ENCODE measurements at regions not wholly inside any gene's neighbourhood (a gene's known extent, or its start where the extent isn't known, plus 50 kb on each side); places are given as distances from the start of the nearest gene placed in this dataset.

DNA sequence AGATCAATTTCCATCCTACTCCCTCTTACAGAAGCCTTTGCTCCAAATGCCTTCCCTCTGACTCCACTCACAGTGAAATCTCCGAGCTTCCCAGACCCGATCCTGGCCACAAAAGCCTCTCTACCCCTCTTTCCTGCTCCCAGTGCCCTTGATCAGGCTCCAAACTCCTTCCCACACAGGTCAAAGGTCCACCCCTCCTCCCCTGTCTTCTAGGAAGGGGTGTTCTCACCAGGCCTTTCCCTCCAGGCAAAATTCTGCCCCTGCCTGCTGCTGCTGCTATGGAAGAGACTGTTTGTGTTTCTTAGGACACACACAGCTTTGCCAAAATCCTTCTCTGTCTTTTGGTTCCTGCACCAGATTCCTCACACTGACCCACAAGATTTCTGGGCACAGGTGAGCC, 85.8 kb upstream of the ALDH1A1 start:
- TF ChIP-seq, protein P1, sequence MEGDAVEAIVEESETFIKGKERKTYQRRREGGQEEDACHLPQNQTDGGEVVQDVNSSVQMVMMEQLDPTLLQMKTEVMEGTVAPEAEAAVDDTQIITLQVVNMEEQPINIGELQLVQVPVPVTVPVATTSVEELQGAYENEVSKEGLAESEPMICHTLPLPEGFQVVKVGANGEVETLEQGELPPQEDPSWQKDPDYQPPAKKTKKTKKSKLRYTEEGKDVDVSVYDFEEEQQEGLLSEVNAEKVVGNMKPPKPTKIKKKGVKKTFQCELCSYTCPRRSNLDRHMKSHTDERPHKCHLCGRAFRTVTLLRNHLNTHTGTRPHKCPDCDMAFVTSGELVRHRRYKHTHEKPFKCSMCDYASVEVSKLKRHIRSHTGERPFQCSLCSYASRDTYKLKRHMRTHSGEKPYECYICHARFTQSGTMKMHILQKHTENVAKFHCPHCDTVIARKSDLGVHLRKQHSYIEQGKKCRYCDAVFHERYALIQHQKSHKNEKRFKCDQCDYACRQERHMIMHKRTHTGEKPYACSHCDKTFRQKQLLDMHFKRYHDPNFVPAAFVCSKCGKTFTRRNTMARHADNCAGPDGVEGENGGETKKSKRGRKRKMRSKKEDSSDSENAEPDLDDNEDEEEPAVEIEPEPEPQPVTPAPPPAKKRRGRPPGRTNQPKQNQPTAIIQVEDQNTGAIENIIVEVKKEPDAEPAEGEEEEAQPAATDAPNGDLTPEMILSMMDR (IDR thresholded peaks at IDR 0.05): no peak
- Histone ChIP-seq H3K27me3 (no peaks in the 10 kb centered on the region), H3K36me3 (no peaks in the 10 kb centered on the region), H3K27ac (peak overlapping the region; percentile 80 to 87), H3K9me3 (no peaks in the 10 kb centered on the region), H3K4me3 (no peak overlapping the region), H3K4me1 (peaks cover 4 to 6% of the 10 kb centered on the region in 2 donors)
- DNase-seq: peak; percentile 68 to 75
- intact Hi-C loops (cut with DNase I; ENCODE audit: low total_unique reads): no loop called here

DNA sequence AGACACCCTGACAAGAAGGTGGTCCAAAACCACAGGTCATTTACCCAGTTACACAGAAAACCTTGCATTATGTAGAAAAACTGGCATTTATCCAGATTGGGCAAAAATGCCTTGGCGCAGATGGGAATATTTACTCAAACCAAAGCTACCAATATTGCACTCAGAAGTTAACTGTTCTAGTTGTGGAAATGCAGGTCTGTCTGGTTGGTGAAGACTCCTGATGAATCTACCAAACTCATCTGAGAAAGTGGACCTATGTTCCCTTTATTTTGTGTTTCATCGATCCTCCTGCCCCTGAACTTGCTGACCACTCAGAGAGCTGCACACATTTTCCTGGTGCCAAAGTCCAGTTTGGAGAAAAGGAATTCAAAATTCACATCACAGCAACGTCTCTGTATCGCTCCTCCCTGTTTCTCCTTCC, 85.2 kb upstream of the ALDH1A1 start:
- Histone ChIP-seq H3K9me3 (no peaks in the 10 kb centered on the region), H3K27ac (peak overlapping the region; percentile 80 to 87), H3K36me3 (no peaks in the 10 kb centered on the region), H3K4me3 (no peak overlapping the region), H3K4me1 (peaks cover 4 to 6% of the 10 kb centered on the region in 2 donors), H3K27me3 (no peaks in the 10 kb centered on the region)
- no peak for DNase-seq
- intact Hi-C loops (cut with DNase I; ENCODE audit: low total_unique reads): no loop called here
- TF ChIP-seq, protein P1 (IDR thresholded peaks at IDR 0.05): no peak
- TF ChIP-seq POLR2A (IDR thresholded peaks at IDR 0.05): no peak

DNA sequence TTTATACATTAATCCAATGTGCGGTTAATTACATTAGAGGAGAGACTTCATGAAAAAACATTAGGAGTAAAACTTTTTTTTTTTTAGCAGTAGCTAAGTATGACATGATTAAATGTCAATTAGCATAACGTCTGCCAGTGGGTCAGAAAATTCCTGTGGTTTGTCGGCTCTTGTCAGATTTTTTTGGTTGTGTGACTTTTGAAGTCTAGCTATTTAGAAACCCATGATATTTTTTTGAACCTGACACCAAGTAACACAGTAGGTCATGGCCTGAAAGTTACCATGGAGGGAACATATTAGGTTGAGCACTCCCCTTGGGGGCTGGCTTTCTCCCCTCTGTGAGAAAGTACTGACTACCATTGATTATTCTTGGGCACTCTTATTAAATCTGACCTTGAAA, 84.8 kb upstream of the ALDH1A1 start:
- H3K36me3 ChIP-seq: no peaks in the 10 kb centered on the region
- peak overlapping the region; percentile 80 to 87 for H3K27ac ChIP-seq
- DNase-seq: no peak
- intact Hi-C loops (cut with DNase I; ENCODE audit: low total_unique reads): no loop called here
- H3K9me3 ChIP-seq: no peaks in the 10 kb centered on the region
- peaks cover 4 to 6% of the 10 kb centered on the region in 2 donors for H3K4me1 ChIP-seq
- H3K4me3 ChIP-seq: no peak overlapping the region
- no peaks in the 10 kb centered on the region for H3K27me3 ChIP-seq
- TF ChIP-seq POLR2A (IDR thresholded peaks at IDR 0.05): no peak
- TF ChIP-seq, protein P1 (IDR thresholded peaks at IDR 0.05): no peak

DNA sequence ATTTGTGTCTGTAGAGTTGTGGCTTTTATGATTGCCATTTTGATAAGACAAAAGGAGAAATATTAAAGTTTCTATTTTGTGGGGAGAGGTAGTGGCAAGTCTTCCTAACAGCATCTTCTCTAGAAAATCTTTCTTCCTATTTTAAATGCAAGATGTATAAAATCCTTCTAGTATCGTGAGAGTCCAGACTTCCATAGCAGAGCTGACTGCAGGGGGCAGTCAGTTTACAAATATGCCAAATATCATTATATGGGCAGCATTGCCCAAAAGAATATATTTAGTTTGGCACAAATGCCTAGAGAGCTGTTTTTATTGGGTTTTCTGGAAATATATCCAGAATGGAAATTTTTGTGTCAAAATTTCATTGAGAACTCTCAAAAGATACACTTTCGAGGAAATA, 82.1 kb upstream of the ALDH1A1 start:
- TF ChIP-seq, protein P1 (IDR thresholded peaks at IDR 0.05): no peak
- no peak for TF ChIP-seq POLR2A (IDR thresholded peaks at IDR 0.05)
- no peak for DNase-seq
- intact Hi-C loops (cut with DNase I; ENCODE audit: low total_unique reads): no loop called here

DNA sequence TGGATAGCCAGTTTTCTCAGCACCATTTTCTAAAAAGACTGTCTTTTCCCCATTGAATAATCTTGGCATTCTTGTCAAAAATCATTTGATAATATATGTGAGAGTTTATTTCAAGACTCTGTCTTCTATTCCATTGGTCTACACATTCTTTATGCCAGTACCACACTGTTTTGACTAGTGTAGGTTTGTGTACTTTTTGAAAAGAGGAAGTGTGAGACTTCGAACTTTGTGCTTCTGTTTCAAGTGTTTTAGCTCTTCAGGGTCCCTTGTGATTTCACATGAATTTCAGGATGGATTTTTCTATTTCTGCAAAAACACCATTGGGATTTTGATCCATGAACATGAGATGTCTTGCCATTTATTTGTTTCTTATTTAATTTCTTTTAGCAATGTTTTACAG, 78.5 kb upstream of the ALDH1A1 start:
- Histone ChIP-seq H3K9me3 (no peaks in the 10 kb centered on the region), H3K27ac (peak overlapping the region in 1 of 2 donors; percentile 54), H3K27me3 (no peaks in the 10 kb centered on the region), H3K36me3 (no peaks in the 10 kb centered on the region), H3K4me1 (no peaks in the 10 kb centered on the region), H3K4me3 (no peak overlapping the region)
- intact Hi-C loops (cut with DNase I; ENCODE audit: low total_unique reads): no loop called here
- no peak for DNase-seq
- TF ChIP-seq, protein P1 (IDR thresholded peaks at IDR 0.05): no peak
- no peak for TF ChIP-seq POLR2A (IDR thresholded peaks at IDR 0.05)

More for the DNA sequence above, 82.1 kb upstream of the ALDH1A1 start:
- H3K27ac ChIP-seq: no peak overlapping the region
- H3K27me3 ChIP-seq: no peaks in the 10 kb centered on the region
- H3K9me3 ChIP-seq: no peaks in the 10 kb centered on the region
- H3K36me3 ChIP-seq: no peaks in the 10 kb centered on the region
- no peak overlapping the region for H3K4me3 ChIP-seq
- H3K4me1 ChIP-seq: peaks cover 4 to 6% of the 10 kb centered on the region in 2 donors
